ENCODE measurements at regions not wholly inside any gene's neighbourhood (a gene's known extent, or its start where the extent isn't known, plus 50 kb on each side); places are given as distances from the start of the nearest gene placed in this dataset.

- Histone ChIP-seq H3K27ac (ENCODE audit: low read length) (no peak overlapping the region), H3K9me3 (ENCODE audit: insufficient read depth, low read depth, low read length) (no peaks in the 10 kb centered on the region), H3K4me1 (ENCODE audit: insufficient read depth, low read length) (no peaks in the 10 kb centered on the region), H3K4me3 (ENCODE audit: low read length) (no peak overlapping the region), H3K36me3 (ENCODE audit: insufficient read depth, low read depth, low read length) (no peaks in the 10 kb centered on the region), H3K9ac (ENCODE audit: low read depth, low read length) (no peak overlapping the region), H3K27me3 (ENCODE audit: insufficient read depth, low read length) (no peaks in the 10 kb centered on the region)
These were observed 182.3 kb upstream of the HS3ST4 start for GRCh38 chr16:25509456-25509855.

- no peaks in the 10 kb centered on the region for H3K27me3 ChIP-seq (ENCODE audit: insufficient read depth, low read length)
- H3K27ac ChIP-seq (ENCODE audit: low read length) = no peak overlapping the region
- no peaks in the 10 kb centered on the region for H3K4me1 ChIP-seq (ENCODE audit: insufficient read depth, low read length)
These were observed 190.1 kb upstream of the HS3ST4 start for GRCh38 chr16:25501530-25502255.

GRCh38 chr16:25494292-25494691 is 197.5 kb upstream of the HS3ST4 start:
- Histone ChIP-seq H3K9me3 (ENCODE audit: insufficient read depth, low read depth, low read length) (no peaks in the 10 kb centered on the region), H3K4me3 (ENCODE audit: low read length) (no peak overlapping the region), H3K36me3 (ENCODE audit: insufficient read depth, low read depth, low read length) (no peaks in the 10 kb centered on the region), H3K27me3 (ENCODE audit: insufficient read depth, low read length) (no peaks in the 10 kb centered on the region), H3K9ac (ENCODE audit: low read depth, low read length) (no peak overlapping the region), H3K4me1 (ENCODE audit: insufficient read depth, low read length) (no peaks in the 10 kb centered on the region), H3K27ac (ENCODE audit: low read length) (no peak overlapping the region)

More at GRCh38 chr16:25501530-25502255, 190.1 kb upstream of the HS3ST4 start:
- Histone ChIP-seq H3K9ac (ENCODE audit: low read depth, low read length) (no peak overlapping the region), H3K9me3 (ENCODE audit: insufficient read depth, low read depth, low read length) (no peaks in the 10 kb centered on the region), H3K4me3 (ENCODE audit: low read length) (no peak overlapping the region), H3K36me3 (ENCODE audit: insufficient read depth, low read depth, low read length) (no peaks in the 10 kb centered on the region)

GRCh38 chr16:25493136-25493811 is 198.5 kb upstream of the HS3ST4 start:
- H3K4me1 ChIP-seq (ENCODE audit: insufficient read depth, low read length) = no peaks in the 10 kb centered on the region
- H3K4me3 ChIP-seq (ENCODE audit: low read length) = no peak overlapping the region
- no peak overlapping the region for H3K9ac ChIP-seq (ENCODE audit: low read depth, low read length)
- no peaks in the 10 kb centered on the region for H3K27me3 ChIP-seq (ENCODE audit: insufficient read depth, low read length)
- no peaks in the 10 kb centered on the region for H3K9me3 ChIP-seq (ENCODE audit: insufficient read depth, low read depth, low read length)
- no peaks in the 10 kb centered on the region for H3K36me3 ChIP-seq (ENCODE audit: insufficient read depth, low read depth, low read length)
- no peak overlapping the region for H3K27ac ChIP-seq (ENCODE audit: low read length)

GRCh38 chr16:25488435-25488834 is 203.3 kb upstream of the HS3ST4 start:
- no peaks in the 10 kb centered on the region for H3K27me3 ChIP-seq (ENCODE audit: insufficient read depth, low read length)
- no peak overlapping the region for H3K4me3 ChIP-seq (ENCODE audit: low read length)
- no peaks in the 10 kb centered on the region for H3K4me1 ChIP-seq (ENCODE audit: insufficient read depth, low read length)
- no peaks in the 10 kb centered on the region for H3K36me3 ChIP-seq (ENCODE audit: insufficient read depth, low read depth, low read length)
- H3K27ac ChIP-seq (ENCODE audit: low read length) = no peak overlapping the region
- H3K9me3 ChIP-seq (ENCODE audit: insufficient read depth, low read depth, low read length) = no peaks in the 10 kb centered on the region
- no peak overlapping the region for H3K9ac ChIP-seq (ENCODE audit: low read depth, low read length)

GRCh38 chr16:25487888-25488287 is 203.9 kb upstream of the HS3ST4 start:
- H3K9ac ChIP-seq (ENCODE audit: low read depth, low read length) = no peak overlapping the region
- H3K4me1 ChIP-seq (ENCODE audit: insufficient read depth, low read length) = no peaks in the 10 kb centered on the region
- no peak overlapping the region for H3K27ac ChIP-seq (ENCODE audit: low read length)
- no peaks in the 10 kb centered on the region for H3K9me3 ChIP-seq (ENCODE audit: insufficient read depth, low read depth, low read length)
- H3K4me3 ChIP-seq (ENCODE audit: low read length) = no peak overlapping the region
- no peaks in the 10 kb centered on the region for H3K27me3 ChIP-seq (ENCODE audit: insufficient read depth, low read length)
- no peaks in the 10 kb centered on the region for H3K36me3 ChIP-seq (ENCODE audit: insufficient read depth, low read depth, low read length)

GRCh38 chr16:25481636-25482035 is 210.1 kb upstream of the HS3ST4 start:
- no peak overlapping the region for H3K27ac ChIP-seq (ENCODE audit: low read length)
- no peaks in the 10 kb centered on the region for H3K36me3 ChIP-seq (ENCODE audit: insufficient read depth, low read depth, low read length)
- no peaks in the 10 kb centered on the region for H3K27me3 ChIP-seq (ENCODE audit: insufficient read depth, low read length)
- H3K4me1 ChIP-seq (ENCODE audit: insufficient read depth, low read length) = peaks cover 7% of the 10 kb centered on the region; the same call in 1 of the 2 replicates
- no peak overlapping the region for H3K9ac ChIP-seq (ENCODE audit: low read depth, low read length)
- H3K4me3 ChIP-seq (ENCODE audit: low read length) = no peak overlapping the region
- no peaks in the 10 kb centered on the region for H3K9me3 ChIP-seq (ENCODE audit: insufficient read depth, low read depth, low read length)

GRCh38 chr16:25478476-25478875 is 213.3 kb upstream of the HS3ST4 start:
- H3K27me3 ChIP-seq (ENCODE audit: insufficient read depth, low read length) = no peaks in the 10 kb centered on the region
- no peak overlapping the region for H3K9ac ChIP-seq (ENCODE audit: low read depth, low read length)
- H3K4me1 ChIP-seq (ENCODE audit: insufficient read depth, low read length) = peaks cover 7% of the 10 kb centered on the region; the same call in 1 of the 2 replicates
- no peak overlapping the region for H3K27ac ChIP-seq (ENCODE audit: low read length)
- no peaks in the 10 kb centered on the region for H3K36me3 ChIP-seq (ENCODE audit: insufficient read depth, low read depth, low read length)
- no peaks in the 10 kb centered on the region for H3K9me3 ChIP-seq (ENCODE audit: insufficient read depth, low read depth, low read length)
- no peak overlapping the region for H3K4me3 ChIP-seq (ENCODE audit: low read length)

GRCh38 chr16:25464058-25464457 is 206.4 kb upstream of the ZKSCAN2 start:
- H3K9ac ChIP-seq (ENCODE audit: low read depth, low read length) = no peak overlapping the region
- H3K4me3 ChIP-seq (ENCODE audit: low read length) = no peak overlapping the region
- H3K4me1 ChIP-seq (ENCODE audit: insufficient read depth, low read length) = no peaks in the 10 kb centered on the region
- H3K9me3 ChIP-seq (ENCODE audit: insufficient read depth, low read depth, low read length) = no peaks in the 10 kb centered on the region
- H3K36me3 ChIP-seq (ENCODE audit: insufficient read depth, low read depth, low read length) = no peaks in the 10 kb centered on the region
- no peak overlapping the region for H3K27ac ChIP-seq (ENCODE audit: low read length)
- H3K27me3 ChIP-seq (ENCODE audit: insufficient read depth, low read length) = no peaks in the 10 kb centered on the region

GRCh38 chr16:25449802-25450201 is 192.2 kb upstream of the ZKSCAN2 start:
- Histone ChIP-seq H3K9ac (ENCODE audit: low read depth, low read length) (no peak overlapping the region), H3K4me3 (ENCODE audit: low read length) (no peak overlapping the region), H3K36me3 (ENCODE audit: insufficient read depth, low read depth, low read length) (no peaks in the 10 kb centered on the region), H3K27me3 (ENCODE audit: insufficient read depth, low read length) (no peaks in the 10 kb centered on the region), H3K27ac (ENCODE audit: low read length) (no peak overlapping the region), H3K9me3 (ENCODE audit: insufficient read depth, low read depth, low read length) (0 out of 2 replicates have a peak, but pooled peaks cover 5% of the 10 kb centered on the region), H3K4me1 (ENCODE audit: insufficient read depth, low read length) (no peaks in the 10 kb centered on the region)

GRCh38 chr16:25443994-25444393 is 186.3 kb upstream of the ZKSCAN2 start:
- no peaks in the 10 kb centered on the region for H3K36me3 ChIP-seq (ENCODE audit: insufficient read depth, low read depth, low read length)
- 0 out of 2 replicates have a peak, but pooled peaks cover 5% of the 10 kb centered on the region for H3K9me3 ChIP-seq (ENCODE audit: insufficient read depth, low read depth, low read length)
- H3K4me1 ChIP-seq (ENCODE audit: insufficient read depth, low read length) = no peaks in the 10 kb centered on the region

GRCh38 chr16:25434064-25434463 is 176.4 kb upstream of the ZKSCAN2 start:
- Histone ChIP-seq H3K4me1 (ENCODE audit: insufficient read depth, low read length) (no peaks in the 10 kb centered on the region), H3K27me3 (ENCODE audit: insufficient read depth, low read length) (no peaks in the 10 kb centered on the region), H3K9ac (ENCODE audit: low read depth, low read length) (no peak overlapping the region)

More at GRCh38 chr16:25443994-25444393, 186.3 kb upstream of the ZKSCAN2 start:
- no peak overlapping the region for H3K9ac ChIP-seq (ENCODE audit: low read depth, low read length)
- no peaks in the 10 kb centered on the region for H3K27me3 ChIP-seq (ENCODE audit: insufficient read depth, low read length)
- H3K27ac ChIP-seq (ENCODE audit: low read length) = no peak overlapping the region
- H3K4me3 ChIP-seq (ENCODE audit: low read length) = no peak overlapping the region

More at GRCh38 chr16:25434064-25434463, 176.4 kb upstream of the ZKSCAN2 start:
- no peak overlapping the region for H3K27ac ChIP-seq (ENCODE audit: low read length)
- H3K36me3 ChIP-seq (ENCODE audit: insufficient read depth, low read depth, low read length) = no peaks in the 10 kb centered on the region
- H3K4me3 ChIP-seq (ENCODE audit: low read length) = no peak overlapping the region
- no peaks in the 10 kb centered on the region for H3K9me3 ChIP-seq (ENCODE audit: insufficient read depth, low read depth, low read length)

All from iPS-20b (cell line).